Neuronal stem cell (in vitro differentiated cells): ENCODE measurements at regions not wholly inside any gene's neighbourhood (a gene's known extent, or its start where the extent isn't known, plus 50 kb on each side); places are given as distances from the start of the nearest gene placed in this dataset.

Experiments used
- DNase-seq: peaks from one replicate; pipeline ENCODE4 v3.0.0-alpha.2; 2013; ENCODE audit warnings: low spot score
- H2AFZ ChIP-seq: one replicate; pipeline ENCODE4 v1.6.1; 2013; ENCODE audit warnings: mild to moderate bottlenecking, low read length, inconsistent platforms
- H2AK5ac ChIP-seq: 2 replicates; pipeline ENCODE4 v1.6.1; 2013; ENCODE audit warnings: low read depth, mild to moderate bottlenecking, inconsistent platforms, low read length, moderate library complexity, mixed read lengths
- H2BK120ac ChIP-seq: 2 replicates; pipeline ENCODE4 v1.6.1; 2013; ENCODE audit warnings: low read depth, mild to moderate bottlenecking, inconsistent platforms, low read length, moderate library complexity, mixed read lengths
- H2BK12ac ChIP-seq: one replicate; pipeline ENCODE4 v1.6.1; 2013; ENCODE audit warnings: low read length, inconsistent platforms
- H2BK15ac ChIP-seq: 2 replicates; pipeline ENCODE4 v1.6.1; 2013; ENCODE audit warnings: mild to moderate bottlenecking, low read length, inconsistent platforms, mixed read lengths
- H2BK5ac ChIP-seq: one replicate; pipeline ENCODE4 v1.6.1; 2013; ENCODE audit warnings: inconsistent platforms, mild to moderate bottlenecking, low read length, moderate library complexity
- H3K14ac ChIP-seq: one replicate; pipeline ENCODE4 v1.6.1; 2013; ENCODE audit warnings: low read length, inconsistent platforms
- H3K18ac ChIP-seq: 2 replicates; pipeline ENCODE4 v1.6.1; 2013; ENCODE audit warnings: low read length, inconsistent platforms
- H3K23ac ChIP-seq: 2 replicates; pipeline ENCODE4 v1.6.1; 2013; ENCODE audit warnings: low read depth, mild to moderate bottlenecking, mixed read lengths, low read length, inconsistent platforms; ENCODE audit not compliant: poor library complexity
- H3K27ac ChIP-seq: replicated peaks from 3 replicates; pipeline ENCODE4 v1.5.1; 2013; ENCODE audit warnings: low read length, inconsistent platforms
- H3K27me3 ChIP-seq, 3 experiments: 2 replicates each; pipeline ENCODE4 v1.6.1; 2013; ENCODE audit warnings: low read length in 3 of 3, mild to moderate bottlenecking in 2 of 3, inconsistent platforms in 1 of 3, low read depth in 1 of 3, mixed read lengths in 1 of 3, moderate library complexity in 1 of 3; ENCODE audit not compliant: control insufficient read depth in 3 of 3, insufficient read depth in 3 of 3
- H3K36me3 ChIP-seq, 2 donors: replicated peaks in 1 of 2; 2 replicates each; pipeline ENCODE4 v1.6.1; 2013; ENCODE audit warnings: low read length in 2 of 2; ENCODE audit not compliant: control insufficient read depth in 2 of 2, insufficient read depth in 2 of 2
- H3K4ac ChIP-seq: 2 replicates; pipeline ENCODE4 v1.6.1; 2013; ENCODE audit warnings: inconsistent platforms, mild to moderate bottlenecking, low read length, moderate library complexity
- H3K4me1 ChIP-seq, 2 donors: 1 replicate in 1 of 2; 2 replicates in 1 of 2; pipeline ENCODE4 v1.6.1; 2013; ENCODE audit warnings: low read length in 2 of 2, low read depth in 1 of 2; ENCODE audit not compliant: control insufficient read depth in 2 of 2, insufficient read depth in 1 of 2
- H3K4me2 ChIP-seq: one replicate; pipeline ENCODE4 v1.6.1; 2013; ENCODE audit warnings: mild to moderate bottlenecking, low read length, inconsistent platforms; ENCODE audit not compliant: insufficient read depth, poor library complexity, severe bottlenecking
- H3K4me3 ChIP-seq, 2 donors: 2 replicates each; pipeline ENCODE4 v1.5.1; 2013; ENCODE audit warnings: low read length in 2 of 2, mild to moderate bottlenecking in 2 of 2, inconsistent platforms in 1 of 2, moderate library complexity in 1 of 2
- H3K79me1 ChIP-seq: one replicate; pipeline ENCODE4 v1.6.1; 2013; ENCODE audit warnings: low read depth, mild to moderate bottlenecking, inconsistent platforms, low read length, moderate library complexity
- H3K9ac ChIP-seq: one replicate; pipeline ENCODE4 v1.6.1; 2013; ENCODE audit warnings: mild to moderate bottlenecking, low read depth, low read length, inconsistent platforms; ENCODE audit not compliant: poor library complexity
- H3K9me3 ChIP-seq, 2 donors: replicated peaks in 1 of 2; 2 replicates each; pipeline versions ENCODE3 to v1.6.1; 2013; ENCODE audit warnings: low read length in 2 of 2, mild to moderate bottlenecking in 2 of 2, inconsistent platforms in 1 of 2, low read depth in 1 of 2, mixed read lengths in 1 of 2, moderate library complexity in 1 of 2; ENCODE audit not compliant: control insufficient read depth in 2 of 2, insufficient read depth in 1 of 2
- H4K8ac ChIP-seq: one replicate; pipeline ENCODE4 v1.6.1; 2013; ENCODE audit warnings: low read depth, mild to moderate bottlenecking, inconsistent platforms, low read length, moderate library complexity
- H4K91ac ChIP-seq: one replicate; pipeline ENCODE4 v1.6.1; 2013; ENCODE audit warnings: low read length, low read depth, mild to moderate bottlenecking, inconsistent platforms; ENCODE audit not compliant: poor library complexity
- WGBS, 2 donors: extraction: QIAGEN DNeasy Blood & Tissue Kit; methylation state at CpG; one replicate each; pipeline ENCODE4 v1.1.7; 2013; ENCODE audit warnings: missing lambda C conversion rate in 2 of 2, mixed read lengths in 1 of 2; ENCODE audit not compliant: insufficient read length in 2 of 2, insufficient replicate concordance in 1 of 2; ENCODE audit errors: extremely low coverage in 2 of 2; 5-methylcytosine and 5-hydroxymethylcytosine counted together

- H3K27me3 ChIP-seq: no peaks in the 10 kb centered on the region
- no peaks in the 10 kb centered on the region for H3K4me1 ChIP-seq
- H2BK5ac ChIP-seq: no peak overlapping the region
- H2BK12ac ChIP-seq: no peak overlapping the region
- H2BK120ac ChIP-seq: no peak overlapping the region
- H3K4me3 ChIP-seq: no peak overlapping the region
- H3K36me3 ChIP-seq: no peaks in the 10 kb centered on the region
- no peak overlapping the region for H3K4me2 ChIP-seq
- H3K4ac ChIP-seq: no peak overlapping the region
- no peaks in the 10 kb centered on the region for H3K79me1 ChIP-seq
- no peak overlapping the region for H3K23ac ChIP-seq
- no peak overlapping the region for H3K27ac ChIP-seq
- no peak overlapping the region for H4K91ac ChIP-seq
- H3K14ac ChIP-seq: no peak overlapping the region
- H3K9ac ChIP-seq: no peak overlapping the region
- H2AK5ac ChIP-seq: no peak overlapping the region
- DNase-seq: no peak
- no peak overlapping the region for H2BK15ac ChIP-seq
- no peak overlapping the region for H4K8ac ChIP-seq
- WGBS, 2 donors: no CpG with 5 or more reads among the region's 9 CpGs
- H2AFZ ChIP-seq: no peak overlapping the region
- no peak overlapping the region for H3K18ac ChIP-seq
- peaks cover 0 to 3% of the 10 kb centered on the region in 2 donors for H3K9me3 ChIP-seq
These were observed 209.5 kb downstream of the LPIN1 start for GRCh38 chr2:11955884-11956291.

GRCh38 chr2:11962707-11963328 is 216.4 kb downstream of the LPIN1 start:
- Histone ChIP-seq H2BK5ac (no peak overlapping the region), H3K4me2 (no peak overlapping the region)

DNA sequence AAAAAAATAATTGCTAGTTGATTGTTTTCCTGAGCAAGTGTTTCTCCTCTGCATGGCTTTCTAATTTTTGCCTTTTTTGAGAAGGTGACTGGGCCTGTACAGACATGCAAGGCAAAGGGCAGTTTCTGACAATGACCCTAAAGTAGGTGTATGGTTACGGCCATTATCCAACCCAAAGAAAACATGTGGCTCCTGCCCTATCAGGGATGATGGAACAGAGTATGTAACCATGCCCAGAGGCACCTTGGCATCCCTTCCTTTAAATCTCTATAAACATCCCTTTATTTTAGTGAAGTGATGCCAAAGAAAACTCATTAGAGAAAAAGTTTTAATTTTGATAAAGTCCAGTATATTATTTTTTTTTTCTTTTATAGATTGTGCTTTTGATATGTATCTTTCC is 217.5 kb downstream of the LPIN1 start:
- Histone ChIP-seq H3K9me3 (no peaks in the 10 kb centered on the region), H2AK5ac (no peak overlapping the region), H3K18ac (no peak overlapping the region), H2BK120ac (no peak overlapping the region), H3K79me1 (no peaks in the 10 kb centered on the region), H3K4me2 (no peak overlapping the region), H3K23ac (no peak overlapping the region), H3K27ac (no peak overlapping the region), H2BK15ac (no peak overlapping the region), H3K4me3 (no peak overlapping the region), H3K4me1 (no peaks in the 10 kb centered on the region), H3K9ac (no peak overlapping the region), H3K27me3 (no peaks in the 10 kb centered on the region), H2BK12ac (no peak overlapping the region), H2AFZ (no peak overlapping the region), H3K4ac (no peak overlapping the region), H3K36me3 (no peaks in the 10 kb centered on the region), H3K14ac (no peak overlapping the region), H2BK5ac (no peak overlapping the region), H4K91ac (no peak overlapping the region), H4K8ac (no peak overlapping the region)
- DNase-seq: no peak
- WGBS, 2 donors: no CpG with 5 or more reads among the region's 1 CpG

More at GRCh38 chr2:11962707-11963328, 216.4 kb downstream of the LPIN1 start:
- Histone ChIP-seq H2BK15ac (no peak overlapping the region), H4K91ac (no peak overlapping the region), H3K18ac (peak overlapping the region; percentile 33), H3K4ac (no peak overlapping the region), H3K27ac (no peak overlapping the region), H2BK12ac (no peak overlapping the region), H2AK5ac (no peak overlapping the region), H3K27me3 (no peaks in the 10 kb centered on the region), H3K4me1 (no peaks in the 10 kb centered on the region), H2BK120ac (no peak overlapping the region), H2AFZ (no peak overlapping the region), H3K4me3 (no peak overlapping the region), H3K9ac (no peak overlapping the region), H3K23ac (no peak overlapping the region), H3K14ac (no peak overlapping the region), H3K36me3 (no peaks in the 10 kb centered on the region), H3K79me1 (no peaks in the 10 kb centered on the region), H3K9me3 (no peaks in the 10 kb centered on the region), H4K8ac (no peak overlapping the region)
- DNase-seq: no peak
- no CpG with 5 or more reads among the region's 10 CpGs for WGBS, 2 donors

- Histone ChIP-seq H2BK15ac (no peak overlapping the region), H2AFZ (peak overlapping the region; percentile 58), H4K91ac (no peak overlapping the region), H3K4me2 (no peak overlapping the region), H3K9me3 (peaks cover 3 to 8% of the 10 kb centered on the region in 2 donors), H3K18ac (no peak overlapping the region), H3K4me1 (no peaks in the 10 kb centered on the region), H2AK5ac (no peak overlapping the region), H3K4me3 (no peak overlapping the region), H3K14ac (no peak overlapping the region), H3K36me3 (no peaks in the 10 kb centered on the region), H2BK5ac (no peak overlapping the region), H4K8ac (no peak overlapping the region), H3K9ac (no peak overlapping the region), H2BK120ac (no peak overlapping the region), H3K27me3 (no peaks in the 10 kb centered on the region), H3K79me1 (no peaks in the 10 kb centered on the region), H3K4ac (no peak overlapping the region), H2BK12ac (no peak overlapping the region), H3K23ac (no peak overlapping the region), H3K27ac (no peak overlapping the region)
- no peak for DNase-seq
- no CpG with 5 or more reads among the region's 7 CpGs for WGBS, 2 donors
These were observed 221.6 kb downstream of the LPIN1 start for GRCh38 chr2:11967946-11968465.
